ENCODE measurements at regions not wholly inside any gene's neighbourhood (a gene's known extent, or its start where the extent isn't known, plus 50 kb on each side); places are given as distances from the start of the nearest gene placed in this dataset.

DNA sequence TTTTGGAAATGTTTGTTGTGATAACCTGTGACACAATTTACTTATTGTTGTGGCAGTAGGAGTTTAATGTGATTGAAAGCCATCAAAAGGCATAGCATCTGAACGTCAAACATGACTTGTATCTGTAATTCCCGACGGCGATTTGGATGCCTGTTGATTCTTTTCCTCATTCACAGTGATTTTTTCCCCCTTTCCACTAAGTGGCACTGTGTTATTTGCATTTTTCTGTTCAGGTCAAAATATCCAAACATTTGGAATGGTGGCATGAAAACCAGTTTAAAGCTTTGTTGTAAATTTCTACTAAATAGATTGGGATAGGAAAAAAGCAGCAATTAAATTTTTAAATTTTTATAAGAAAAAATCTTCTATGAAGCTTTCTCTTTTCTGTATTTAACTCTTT, 259.9 kb upstream of the KCNH8 start:
- Histone ChIP-seq H3K27me3 (ENCODE audit: control insufficient read depth, insufficient read depth, low read length) (no peaks in the 10 kb centered on the region), H3K36me3 (ENCODE audit: control insufficient read depth, insufficient read depth, low read length) (no peaks in the 10 kb centered on the region), H3K4me3 (ENCODE audit: low read depth, low read length) (no peak overlapping the region), H3K9me3 (ENCODE audit: control insufficient read depth, insufficient read depth, low read length) (no peaks in the 10 kb centered on the region), H3K4me1 (ENCODE audit: control insufficient read depth, insufficient read depth, low read length) (no peaks in the 10 kb centered on the region), H3K27ac (ENCODE audit: low read depth, low read length) (no peak overlapping the region), H3K9ac (ENCODE audit: low read depth, low read length) (no peak overlapping the region)

DNA sequence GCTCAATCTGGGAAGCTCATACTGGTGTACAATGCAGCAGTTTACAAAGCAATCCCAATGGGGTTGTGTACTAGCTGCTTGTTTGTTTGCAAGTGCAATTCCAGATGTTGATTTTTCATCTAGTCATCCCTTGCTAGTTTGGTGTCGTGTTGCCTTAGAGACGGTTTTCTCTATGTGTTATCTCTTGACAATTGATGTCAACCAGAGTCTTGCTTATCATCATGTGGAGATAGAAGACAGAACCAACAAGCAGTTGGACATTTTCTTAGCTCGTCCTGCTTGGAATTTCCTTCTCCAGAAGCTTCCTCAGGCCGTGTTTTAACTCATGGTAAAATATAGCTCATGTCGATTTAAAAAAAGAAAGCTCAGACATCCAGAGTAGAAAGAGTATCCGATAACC, 262.0 kb upstream of the KCNH8 start:
- Histone ChIP-seq H3K36me3 (ENCODE audit: control insufficient read depth, insufficient read depth, low read length) (no peaks in the 10 kb centered on the region), H3K4me1 (ENCODE audit: control insufficient read depth, insufficient read depth, low read length) (no peaks in the 10 kb centered on the region), H3K4me3 (ENCODE audit: low read depth, low read length) (no peak overlapping the region), H3K27me3 (ENCODE audit: control insufficient read depth, insufficient read depth, low read length) (no peaks in the 10 kb centered on the region), H3K9me3 (ENCODE audit: control insufficient read depth, insufficient read depth, low read length) (no peaks in the 10 kb centered on the region), H3K9ac (ENCODE audit: low read depth, low read length) (no peak overlapping the region), H3K27ac (ENCODE audit: low read depth, low read length) (no peak overlapping the region)

DNA sequence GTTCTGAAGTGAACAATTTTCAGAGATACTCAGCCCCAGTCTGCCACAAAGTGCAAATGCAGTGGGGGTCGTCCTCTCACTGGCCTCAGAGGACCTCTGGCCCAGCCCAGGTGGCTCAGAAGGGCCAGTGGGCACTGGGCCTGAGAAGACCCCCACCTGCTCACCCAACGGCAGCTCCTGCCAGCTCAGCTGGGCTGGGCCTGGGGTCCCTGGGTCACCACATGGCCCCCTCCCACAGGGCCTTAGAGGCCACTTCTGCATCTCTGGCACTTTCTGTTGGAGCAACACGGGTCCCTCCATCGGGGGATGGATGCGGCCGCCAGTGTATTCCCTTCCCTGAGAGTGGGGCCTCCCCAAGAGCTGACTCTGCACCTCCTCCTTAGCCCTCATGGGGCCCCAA, 262.7 kb upstream of the KCNH8 start:
- Histone ChIP-seq H3K27ac (ENCODE audit: low read depth, low read length) (no peak overlapping the region), H3K4me1 (ENCODE audit: control insufficient read depth, insufficient read depth, low read length) (no peaks in the 10 kb centered on the region), H3K9ac (ENCODE audit: low read depth, low read length) (no peak overlapping the region), H3K36me3 (ENCODE audit: control insufficient read depth, insufficient read depth, low read length) (no peaks in the 10 kb centered on the region), H3K27me3 (ENCODE audit: control insufficient read depth, insufficient read depth, low read length) (no peaks in the 10 kb centered on the region), H3K4me3 (ENCODE audit: low read depth, low read length) (no peak overlapping the region), H3K9me3 (ENCODE audit: control insufficient read depth, insufficient read depth, low read length) (no peaks in the 10 kb centered on the region)

DNA sequence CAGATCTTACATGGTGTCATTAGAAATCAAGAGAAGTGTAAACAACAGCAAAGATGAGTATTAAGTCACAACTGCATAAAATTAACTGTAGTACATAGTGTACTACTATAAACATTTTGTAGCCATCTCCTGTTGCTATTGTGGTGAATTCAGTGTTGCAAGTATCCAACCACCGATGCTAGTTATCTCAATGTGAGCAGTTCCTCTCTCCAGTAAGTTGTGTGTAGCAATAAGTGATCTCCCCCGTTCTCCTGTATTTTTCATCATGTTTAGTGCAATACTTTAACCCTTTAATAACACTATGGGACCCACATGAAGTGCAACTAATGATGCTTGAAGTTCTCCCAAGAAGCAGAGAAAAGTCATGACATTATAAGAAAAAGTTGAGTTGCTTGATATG, 264.7 kb upstream of the KCNH8 start:
- no peak overlapping the region for H3K27ac ChIP-seq (ENCODE audit: low read depth, low read length)
- no peaks in the 10 kb centered on the region for H3K9me3 ChIP-seq (ENCODE audit: control insufficient read depth, insufficient read depth, low read length)
- no peaks in the 10 kb centered on the region for H3K4me1 ChIP-seq (ENCODE audit: control insufficient read depth, insufficient read depth, low read length)
- no peak overlapping the region for H3K9ac ChIP-seq (ENCODE audit: low read depth, low read length)
- H3K36me3 ChIP-seq (ENCODE audit: control insufficient read depth, insufficient read depth, low read length): no peaks in the 10 kb centered on the region
- no peak overlapping the region for H3K4me3 ChIP-seq (ENCODE audit: low read depth, low read length)
- no peaks in the 10 kb centered on the region for H3K27me3 ChIP-seq (ENCODE audit: control insufficient read depth, insufficient read depth, low read length)

DNA sequence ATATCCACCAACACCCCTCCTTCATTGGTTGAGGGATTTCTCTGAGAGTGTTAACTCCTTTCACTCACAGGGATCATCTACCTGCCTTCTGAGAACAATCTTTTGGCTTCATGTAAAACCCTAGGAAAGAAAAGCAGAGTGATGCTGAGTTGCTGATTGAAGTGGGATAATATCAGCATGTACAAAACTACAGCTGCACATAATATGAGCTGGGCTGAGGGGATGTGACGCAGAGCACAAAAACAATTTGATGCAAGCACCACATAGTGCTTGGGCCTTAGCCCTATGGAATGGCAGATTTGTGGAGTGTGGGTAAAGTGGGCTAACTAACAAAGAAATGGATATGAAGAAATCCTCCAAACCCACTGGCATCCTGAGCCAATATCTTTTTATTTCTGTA, 267.6 kb upstream of the KCNH8 start:
- Histone ChIP-seq H3K27ac (ENCODE audit: low read depth, low read length) (no peak overlapping the region), H3K36me3 (ENCODE audit: control insufficient read depth, insufficient read depth, low read length) (no peaks in the 10 kb centered on the region), H3K4me1 (ENCODE audit: control insufficient read depth, insufficient read depth, low read length) (no peaks in the 10 kb centered on the region), H3K9ac (ENCODE audit: low read depth, low read length) (no peak overlapping the region), H3K9me3 (ENCODE audit: control insufficient read depth, insufficient read depth, low read length) (no peaks in the 10 kb centered on the region), H3K27me3 (ENCODE audit: control insufficient read depth, insufficient read depth, low read length) (no peaks in the 10 kb centered on the region), H3K4me3 (ENCODE audit: low read depth, low read length) (no peak overlapping the region)

DNA sequence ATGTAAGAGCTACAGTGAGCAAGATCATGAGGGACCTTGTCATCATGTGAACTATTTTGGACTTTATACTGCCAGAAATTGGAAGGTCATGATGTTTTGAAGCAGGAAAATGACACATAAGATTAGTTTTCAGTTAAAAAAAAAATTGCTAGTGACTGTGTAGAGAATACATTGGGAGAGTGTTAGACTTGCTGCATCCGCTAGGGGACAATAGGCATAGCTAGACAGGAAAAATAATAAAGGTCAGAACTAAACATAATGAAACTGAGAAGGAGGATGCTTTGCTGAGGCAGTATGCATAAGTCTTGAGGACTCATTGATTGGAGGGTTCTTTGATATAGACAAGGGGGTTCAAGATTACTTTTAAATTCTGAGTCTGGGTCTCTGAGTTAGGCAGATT, 275.8 kb upstream of the KCNH8 start:
- Histone ChIP-seq H3K9me3 (ENCODE audit: control insufficient read depth, insufficient read depth, low read length) (no peaks in the 10 kb centered on the region), H3K27ac (ENCODE audit: low read depth, low read length) (no peak overlapping the region), H3K27me3 (ENCODE audit: control insufficient read depth, insufficient read depth, low read length) (no peaks in the 10 kb centered on the region), H3K4me1 (ENCODE audit: control insufficient read depth, insufficient read depth, low read length) (no peaks in the 10 kb centered on the region), H3K36me3 (ENCODE audit: control insufficient read depth, insufficient read depth, low read length) (no peaks in the 10 kb centered on the region), H3K9ac (ENCODE audit: low read depth, low read length) (no peak overlapping the region), H3K4me3 (ENCODE audit: low read depth, low read length) (no peak overlapping the region)

DNA sequence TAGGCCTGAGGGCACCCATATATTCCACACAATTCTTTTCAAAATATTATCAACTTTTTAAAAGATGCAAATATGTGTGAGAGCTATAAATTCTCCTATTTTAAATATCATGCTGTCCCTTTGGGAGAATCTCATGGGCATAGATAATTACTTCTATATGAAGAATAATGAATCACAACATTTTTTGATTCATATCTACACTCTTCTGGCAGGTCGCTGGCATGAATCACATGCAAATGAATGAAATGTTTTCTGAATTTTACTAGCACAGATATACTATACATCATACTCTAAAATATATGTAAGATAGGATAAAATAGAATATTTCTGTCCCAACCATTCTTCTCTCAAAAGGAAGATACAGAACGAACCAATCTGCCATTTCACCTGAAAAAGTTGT, 277.7 kb upstream of the KCNH8 start:
- Histone ChIP-seq H3K9ac (ENCODE audit: low read depth, low read length) (no peak overlapping the region), H3K9me3 (ENCODE audit: control insufficient read depth, insufficient read depth, low read length) (no peaks in the 10 kb centered on the region), H3K27me3 (ENCODE audit: control insufficient read depth, insufficient read depth, low read length) (no peaks in the 10 kb centered on the region), H3K4me1 (ENCODE audit: control insufficient read depth, insufficient read depth, low read length) (no peaks in the 10 kb centered on the region), H3K27ac (ENCODE audit: low read depth, low read length) (no peak overlapping the region), H3K36me3 (ENCODE audit: control insufficient read depth, insufficient read depth, low read length) (no peaks in the 10 kb centered on the region), H3K4me3 (ENCODE audit: low read depth, low read length) (no peak overlapping the region)

DNA sequence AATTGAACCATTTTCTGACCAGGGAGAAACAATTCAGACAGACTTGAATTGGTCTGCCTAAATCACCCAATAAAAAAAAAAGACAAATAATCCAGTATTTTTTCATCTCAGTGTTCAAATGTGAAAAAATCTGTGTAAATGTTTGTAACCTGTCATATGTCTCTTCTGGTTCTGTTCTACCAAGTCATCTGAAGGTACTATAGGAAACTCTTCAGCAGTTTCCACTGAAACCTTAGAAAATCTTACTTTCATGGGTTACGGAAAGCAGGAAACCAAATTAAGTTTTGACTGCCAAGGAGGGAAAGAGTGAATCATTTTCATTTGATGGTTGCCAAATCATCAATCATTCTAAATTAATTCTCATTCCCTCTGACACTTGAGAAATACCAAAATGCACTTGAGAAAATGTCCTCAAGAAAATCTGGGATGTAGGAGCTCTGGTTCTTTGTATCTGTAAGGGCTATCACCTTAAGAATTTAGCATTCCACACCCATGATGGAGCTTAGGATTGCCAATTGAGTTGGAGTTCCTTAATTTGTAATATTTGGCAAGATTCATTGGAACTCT, 278.2 kb upstream of the KCNH8 start:
- Histone ChIP-seq H3K4me3 (ENCODE audit: low read depth, low read length) (no peak overlapping the region), H3K9ac (ENCODE audit: low read depth, low read length) (no peak overlapping the region), H3K4me1 (ENCODE audit: control insufficient read depth, insufficient read depth, low read length) (no peaks in the 10 kb centered on the region), H3K27ac (ENCODE audit: low read depth, low read length) (no peak overlapping the region), H3K9me3 (ENCODE audit: control insufficient read depth, insufficient read depth, low read length) (no peaks in the 10 kb centered on the region), H3K36me3 (ENCODE audit: control insufficient read depth, insufficient read depth, low read length) (no peaks in the 10 kb centered on the region), H3K27me3 (ENCODE audit: control insufficient read depth, insufficient read depth, low read length) (no peaks in the 10 kb centered on the region)

DNA sequence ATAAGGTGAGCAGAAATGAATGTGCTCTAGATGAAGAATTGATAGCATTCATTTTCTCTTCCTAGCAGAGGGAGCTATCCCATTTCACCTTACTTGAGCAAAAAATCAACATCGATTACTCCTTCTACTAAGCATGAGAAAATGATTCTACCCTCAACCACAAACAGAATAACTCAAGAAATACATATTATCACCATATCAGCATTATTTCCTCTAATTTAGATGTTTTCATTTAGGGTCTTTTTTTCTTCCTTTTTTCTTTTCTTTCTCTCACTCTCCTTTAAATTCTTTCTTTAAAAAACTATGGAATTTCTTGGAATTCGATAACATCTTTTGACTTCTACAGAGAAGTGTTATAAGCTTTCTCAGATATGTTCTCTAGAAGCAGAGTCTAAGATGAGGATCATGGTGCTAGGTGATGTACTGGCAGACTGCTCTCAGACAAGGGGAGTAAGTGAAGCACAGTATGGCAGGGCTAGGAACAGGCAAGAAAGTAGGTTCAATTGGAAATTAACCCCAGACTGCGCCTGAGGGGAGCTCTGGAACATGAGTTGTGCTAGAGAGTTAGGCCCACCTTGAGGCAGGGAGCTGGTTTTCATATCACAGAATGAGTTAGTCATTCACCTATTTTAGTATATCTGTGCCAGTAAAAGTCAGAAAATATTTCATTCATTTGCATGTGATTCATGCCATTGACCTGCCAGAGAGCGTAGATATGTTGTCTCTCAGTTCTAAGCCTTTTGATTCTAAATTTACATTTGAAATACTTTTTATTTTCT, 279.2 kb upstream of the KCNH8 start:
- no peak overlapping the region for H3K27ac ChIP-seq (ENCODE audit: low read depth, low read length)
- no peaks in the 10 kb centered on the region for H3K36me3 ChIP-seq (ENCODE audit: control insufficient read depth, insufficient read depth, low read length)
- no peaks in the 10 kb centered on the region for H3K27me3 ChIP-seq (ENCODE audit: control insufficient read depth, insufficient read depth, low read length)
- no peaks in the 10 kb centered on the region for H3K4me1 ChIP-seq (ENCODE audit: control insufficient read depth, insufficient read depth, low read length)
- no peak overlapping the region for H3K9ac ChIP-seq (ENCODE audit: low read depth, low read length)
- H3K4me3 ChIP-seq (ENCODE audit: low read depth, low read length): no peak overlapping the region
- no peaks in the 10 kb centered on the region for H3K9me3 ChIP-seq (ENCODE audit: control insufficient read depth, insufficient read depth, low read length)

DNA sequence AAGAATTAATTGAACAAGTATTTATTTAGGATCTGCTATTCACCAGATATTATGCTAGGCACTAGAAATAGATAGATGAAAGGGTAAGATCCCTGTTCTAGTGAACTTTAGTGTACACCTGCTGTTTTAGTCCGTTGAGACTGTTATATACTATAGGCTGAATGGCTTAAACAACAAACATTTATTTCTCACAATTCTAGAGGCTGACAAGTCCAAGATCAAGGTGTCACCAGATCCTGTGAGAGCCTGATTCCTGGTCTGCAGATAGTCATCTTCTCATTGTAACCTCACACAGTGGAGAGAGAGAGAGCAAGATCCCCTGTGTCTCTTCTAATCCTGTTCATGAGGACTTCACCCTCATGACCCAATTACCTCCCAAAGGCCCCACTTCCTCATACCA, 281.4 kb upstream of the KCNH8 start:
- Histone ChIP-seq H3K9ac (ENCODE audit: low read depth, low read length) (no peak overlapping the region), H3K27ac (ENCODE audit: low read depth, low read length) (no peak overlapping the region), H3K4me3 (ENCODE audit: low read depth, low read length) (no peak overlapping the region), H3K4me1 (ENCODE audit: control insufficient read depth, insufficient read depth, low read length) (no peaks in the 10 kb centered on the region), H3K36me3 (ENCODE audit: control insufficient read depth, insufficient read depth, low read length) (no peaks in the 10 kb centered on the region), H3K9me3 (ENCODE audit: control insufficient read depth, insufficient read depth, low read length) (no peaks in the 10 kb centered on the region), H3K27me3 (ENCODE audit: control insufficient read depth, insufficient read depth, low read length) (no peaks in the 10 kb centered on the region)

DNA sequence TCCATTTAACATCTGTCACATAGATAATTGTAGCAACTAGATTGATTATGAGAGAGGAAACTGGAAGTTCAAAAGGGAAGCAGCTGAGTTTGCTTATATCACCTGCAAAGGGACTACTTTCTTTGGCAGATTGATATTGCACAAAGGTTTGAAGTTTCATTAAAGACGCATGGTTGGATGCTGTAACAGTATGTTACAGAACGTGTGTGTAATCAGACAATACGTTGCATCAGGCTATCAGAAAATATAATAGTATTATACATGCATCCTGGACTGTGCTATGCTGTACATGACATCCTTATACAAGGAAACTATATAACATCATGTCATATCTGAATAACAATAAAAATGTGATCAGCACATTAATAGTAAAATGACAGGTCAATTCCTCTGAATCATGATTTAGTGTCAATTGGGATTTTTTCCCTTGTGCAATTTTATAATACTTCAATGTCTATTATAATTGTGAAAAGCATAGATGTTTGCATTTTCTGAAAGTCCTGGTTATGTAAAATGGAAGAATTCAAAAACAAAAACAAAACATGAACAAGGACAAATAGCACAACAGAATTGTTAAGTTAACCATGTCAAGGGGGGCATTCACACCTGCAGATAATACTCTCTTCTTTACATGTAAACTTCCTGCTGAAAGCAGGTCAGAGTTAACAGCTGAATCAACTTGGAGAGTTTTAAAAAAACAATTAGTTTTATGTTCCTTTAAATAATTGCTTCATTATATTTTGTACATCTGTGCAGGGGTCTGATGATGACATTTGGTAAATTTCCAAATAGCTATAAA, 283.2 kb upstream of the KCNH8 start:
- Histone ChIP-seq H3K36me3 (ENCODE audit: control insufficient read depth, insufficient read depth, low read length) (no peaks in the 10 kb centered on the region), H3K9me3 (ENCODE audit: control insufficient read depth, insufficient read depth, low read length) (no peaks in the 10 kb centered on the region), H3K4me1 (ENCODE audit: control insufficient read depth, insufficient read depth, low read length) (no peaks in the 10 kb centered on the region), H3K9ac (ENCODE audit: low read depth, low read length) (no peak overlapping the region), H3K4me3 (ENCODE audit: low read depth, low read length) (no peak overlapping the region), H3K27me3 (ENCODE audit: control insufficient read depth, insufficient read depth, low read length) (no peaks in the 10 kb centered on the region), H3K27ac (ENCODE audit: low read depth, low read length) (no peak overlapping the region)

All from HUES48 (cell line).